ENCODE measurements at regions not wholly inside any gene's neighbourhood (a gene's known extent, or its start where the extent isn't known, plus 50 kb on each side); places are given as distances from the start of the nearest gene placed in this dataset.

- no peak overlapping the region for H3K4me2 ChIP-seq (ENCODE audit: control insufficient read depth, extremely low read depth, insufficient read depth, low read depth, low read length)
- no peak overlapping the region for H3K27ac ChIP-seq (ENCODE audit: control insufficient read depth, insufficient read depth, low read length)
- dilution Hi-C loops (cut with MboI; ENCODE audit: extremely low pct_ligation_motif_present, low sequenced_read_pairs), result no loop called here
- H3K27me3 ChIP-seq (ENCODE audit: control insufficient read depth, extremely low read depth, insufficient read depth, low read length), result no peaks in the 10 kb centered on the region
- no peaks in the 10 kb centered on the region for H3K36me3 ChIP-seq (ENCODE audit: control insufficient read depth in 2 of 2, extremely low read depth in 1 of 2, insufficient read depth in 2 of 2, low read length in 2 of 2)
- H3K9ac ChIP-seq (ENCODE audit: control insufficient read depth, extremely low read depth, insufficient read depth, low read length), result no peak overlapping the region
- DNase-seq (ENCODE audit: low read depth, low spot score) (no peak), FAIRE-seq (no peak)
- H3K4me1 ChIP-seq (ENCODE audit: control insufficient read depth, extremely low read depth, insufficient read depth, low read length), result no peaks in the 10 kb centered on the region
- no peaks in the 10 kb centered on the region for H3K79me2 ChIP-seq (ENCODE audit: control insufficient read depth, insufficient read depth, low read length)
- H3K9me1 ChIP-seq (ENCODE audit: control insufficient read depth, extremely low read depth, insufficient read depth, low read length), result no peaks in the 10 kb centered on the region
- no peaks in the 10 kb centered on the region for H3K9me3 ChIP-seq (ENCODE audit: control insufficient read depth, low read depth, low read length)
- TF ChIP-seq CTCF (optimal IDR thresholded peaks at IDR 0.05 in 1 of 3, IDR thresholded peaks at IDR 0.05 in 1 of 3, conservative IDR thresholded peaks at IDR 0.05 in 1 of 3; ENCODE audit: extremely low read depth in 1 of 3, insufficient read depth in 2 of 3, low read length in 3 of 3) (no peak), EZH2 (IDR thresholded peaks at IDR 0.05; ENCODE audit: low read length) (no peak)
- H4K20me1 ChIP-seq (ENCODE audit: control insufficient read depth, extremely low read depth, insufficient read depth, low read length), result no peaks in the 10 kb centered on the region
- H3K4me3 ChIP-seq (ENCODE audit: control insufficient read depth in 2 of 3, extremely low read depth in 1 of 3, insufficient read depth in 2 of 3, low read depth in 1 of 3, low read length in 3 of 3), result no peak overlapping the region
- no peak overlapping the region for H2AFZ ChIP-seq (ENCODE audit: control insufficient read depth, low read length)
Observed at GRCh38 chr6:44696686-44697085, 309.2 kb downstream of the CDC5L start.

DNA sequence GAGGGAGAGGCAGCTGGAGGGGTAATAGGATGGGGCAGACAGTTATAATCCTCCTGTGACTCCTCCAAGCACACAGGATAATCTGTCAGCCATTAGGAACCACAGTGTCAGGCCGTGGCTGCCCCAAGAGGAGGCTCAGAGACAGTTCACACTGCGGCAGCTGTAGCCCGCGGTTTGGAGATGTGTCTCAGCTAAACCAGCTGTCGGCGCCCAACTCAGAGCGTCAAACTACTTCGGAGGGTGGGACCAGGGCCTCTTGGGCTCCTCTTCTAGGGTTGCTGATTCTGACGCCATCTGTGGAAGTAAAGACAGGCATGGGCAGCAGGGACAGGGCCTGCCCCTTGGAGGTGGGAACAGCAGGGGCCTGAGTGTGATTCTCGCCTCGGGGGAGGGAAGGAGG, 309.8 kb downstream of the CDC5L start:
- no peak overlapping the region for H3K9ac ChIP-seq (ENCODE audit: control insufficient read depth, extremely low read depth, insufficient read depth, low read length)
- DNase-seq (ENCODE audit: low read depth, low spot score) (no peak), FAIRE-seq (no peak)
- no peaks in the 10 kb centered on the region for H3K79me2 ChIP-seq (ENCODE audit: control insufficient read depth, insufficient read depth, low read length)
- no peak overlapping the region for H3K4me2 ChIP-seq (ENCODE audit: control insufficient read depth, extremely low read depth, insufficient read depth, low read depth, low read length)
- dilution Hi-C loops (cut with MboI; ENCODE audit: extremely low pct_ligation_motif_present, low sequenced_read_pairs), result no loop called here
- H3K4me1 ChIP-seq (ENCODE audit: control insufficient read depth, extremely low read depth, insufficient read depth, low read length), result no peaks in the 10 kb centered on the region
- TF ChIP-seq EZH2 (IDR thresholded peaks at IDR 0.05; ENCODE audit: low read length) (no peak), CTCF (optimal IDR thresholded peaks at IDR 0.05 in 1 of 3, IDR thresholded peaks at IDR 0.05 in 1 of 3, conservative IDR thresholded peaks at IDR 0.05 in 1 of 3; ENCODE audit: extremely low read depth in 1 of 3, insufficient read depth in 2 of 3, low read length in 3 of 3) (no peak)
- no peak overlapping the region for H3K27ac ChIP-seq (ENCODE audit: control insufficient read depth, insufficient read depth, low read length)
- H3K27me3 ChIP-seq (ENCODE audit: control insufficient read depth, extremely low read depth, insufficient read depth, low read length), result no peaks in the 10 kb centered on the region
- no peaks in the 10 kb centered on the region for H3K9me3 ChIP-seq (ENCODE audit: control insufficient read depth, low read depth, low read length)
- no peaks in the 10 kb centered on the region for H3K9me1 ChIP-seq (ENCODE audit: control insufficient read depth, extremely low read depth, insufficient read depth, low read length)
- H2AFZ ChIP-seq (ENCODE audit: control insufficient read depth, low read length), result no peak overlapping the region
- no peaks in the 10 kb centered on the region for H4K20me1 ChIP-seq (ENCODE audit: control insufficient read depth, extremely low read depth, insufficient read depth, low read length)
- no peaks in the 10 kb centered on the region for H3K36me3 ChIP-seq (ENCODE audit: control insufficient read depth in 2 of 2, extremely low read depth in 1 of 2, insufficient read depth in 2 of 2, low read length in 2 of 2)
- H3K4me3 ChIP-seq (ENCODE audit: control insufficient read depth in 2 of 3, extremely low read depth in 1 of 3, insufficient read depth in 2 of 3, low read depth in 1 of 3, low read length in 3 of 3), result no peak overlapping the region
